ENCODE measurements at regions not wholly inside any gene's neighbourhood (a gene's known extent, or its start where the extent isn't known, plus 50 kb on each side); places are given as distances from the start of the nearest gene placed in this dataset.

DNA sequence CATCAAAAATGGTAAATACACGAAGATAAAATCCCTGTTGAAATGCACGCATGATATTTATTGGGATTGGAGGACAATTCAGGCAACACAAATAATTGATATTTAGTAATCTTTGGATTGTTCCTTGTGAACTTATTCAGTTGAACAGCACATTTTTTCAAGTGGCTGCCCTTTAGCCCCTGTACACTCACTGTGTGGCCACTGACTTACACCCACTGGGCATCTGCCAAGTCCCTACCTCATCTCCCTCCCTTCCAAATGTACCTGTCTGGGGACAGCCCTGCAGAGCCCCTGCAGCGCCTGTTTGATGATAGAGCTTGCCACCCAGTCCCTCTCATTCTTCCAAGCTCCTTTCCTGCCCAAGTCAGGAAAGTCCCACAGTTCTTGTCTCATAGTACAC, 154.3 kb downstream of the GLUL start:
- Histone ChIP-seq H3K27ac (no peak overlapping the region), H3K9me3 (replicated peaks in 1 of 3) (no peaks in the 10 kb centered on the region), H3K27me3 (no peaks in the 10 kb centered on the region), H3K4me3 (no peak overlapping the region), H3K4me1 (replicated peaks in 1 of 2) (no peaks in the 10 kb centered on the region), H3K36me3 (replicated peaks in 1 of 2) (no peaks in the 10 kb centered on the region)
- intact Hi-C loops (cut with DNase I): no loop called here
- no peak for DNase-seq
- 84 to 92% (median 89%) methylated on average over 3 of the region's 3 CpGs for WGBS, 4 donors
- TF ChIP-seq, protein P1, sequence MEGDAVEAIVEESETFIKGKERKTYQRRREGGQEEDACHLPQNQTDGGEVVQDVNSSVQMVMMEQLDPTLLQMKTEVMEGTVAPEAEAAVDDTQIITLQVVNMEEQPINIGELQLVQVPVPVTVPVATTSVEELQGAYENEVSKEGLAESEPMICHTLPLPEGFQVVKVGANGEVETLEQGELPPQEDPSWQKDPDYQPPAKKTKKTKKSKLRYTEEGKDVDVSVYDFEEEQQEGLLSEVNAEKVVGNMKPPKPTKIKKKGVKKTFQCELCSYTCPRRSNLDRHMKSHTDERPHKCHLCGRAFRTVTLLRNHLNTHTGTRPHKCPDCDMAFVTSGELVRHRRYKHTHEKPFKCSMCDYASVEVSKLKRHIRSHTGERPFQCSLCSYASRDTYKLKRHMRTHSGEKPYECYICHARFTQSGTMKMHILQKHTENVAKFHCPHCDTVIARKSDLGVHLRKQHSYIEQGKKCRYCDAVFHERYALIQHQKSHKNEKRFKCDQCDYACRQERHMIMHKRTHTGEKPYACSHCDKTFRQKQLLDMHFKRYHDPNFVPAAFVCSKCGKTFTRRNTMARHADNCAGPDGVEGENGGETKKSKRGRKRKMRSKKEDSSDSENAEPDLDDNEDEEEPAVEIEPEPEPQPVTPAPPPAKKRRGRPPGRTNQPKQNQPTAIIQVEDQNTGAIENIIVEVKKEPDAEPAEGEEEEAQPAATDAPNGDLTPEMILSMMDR (IDR thresholded peaks at IDR 0.05): no peak
- TF ChIP-seq POLR2A (IDR thresholded peaks at IDR 0.05): no peak

DNA sequence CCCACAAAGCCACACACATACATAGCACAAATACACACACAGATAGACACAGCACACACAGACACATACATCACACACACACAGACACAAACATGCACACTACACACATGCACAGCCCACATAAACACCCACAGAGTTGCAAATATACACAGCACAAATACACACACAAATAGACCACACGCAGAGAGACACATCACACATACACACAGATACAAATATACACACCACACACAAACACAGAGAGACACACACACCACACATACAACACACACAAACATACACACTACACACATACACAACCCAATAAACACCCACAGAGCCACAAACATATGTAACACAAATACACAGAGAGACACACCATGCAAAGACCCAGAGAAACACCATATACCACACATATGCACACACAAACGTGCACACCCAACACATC, 154.9 kb downstream of the GLUL start:
- Histone ChIP-seq H3K4me1 (replicated peaks in 1 of 2) (no peaks in the 10 kb centered on the region), H3K9me3 (replicated peaks in 1 of 3) (no peaks in the 10 kb centered on the region), H3K4me3 (no peak overlapping the region), H3K27ac (no peak overlapping the region), H3K27me3 (no peaks in the 10 kb centered on the region), H3K36me3 (replicated peaks in 1 of 2) (no peaks in the 10 kb centered on the region)
- intact Hi-C loops (cut with DNase I): no loop called here
- WGBS, 4 donors: 87 to 100% (median 98%) methylated on average over 2 of the region's 2 CpGs
- no peak for DNase-seq
- TF ChIP-seq, protein P1 (IDR thresholded peaks at IDR 0.05): no peak
- TF ChIP-seq POLR2A (IDR thresholded peaks at IDR 0.05): no peak

DNA sequence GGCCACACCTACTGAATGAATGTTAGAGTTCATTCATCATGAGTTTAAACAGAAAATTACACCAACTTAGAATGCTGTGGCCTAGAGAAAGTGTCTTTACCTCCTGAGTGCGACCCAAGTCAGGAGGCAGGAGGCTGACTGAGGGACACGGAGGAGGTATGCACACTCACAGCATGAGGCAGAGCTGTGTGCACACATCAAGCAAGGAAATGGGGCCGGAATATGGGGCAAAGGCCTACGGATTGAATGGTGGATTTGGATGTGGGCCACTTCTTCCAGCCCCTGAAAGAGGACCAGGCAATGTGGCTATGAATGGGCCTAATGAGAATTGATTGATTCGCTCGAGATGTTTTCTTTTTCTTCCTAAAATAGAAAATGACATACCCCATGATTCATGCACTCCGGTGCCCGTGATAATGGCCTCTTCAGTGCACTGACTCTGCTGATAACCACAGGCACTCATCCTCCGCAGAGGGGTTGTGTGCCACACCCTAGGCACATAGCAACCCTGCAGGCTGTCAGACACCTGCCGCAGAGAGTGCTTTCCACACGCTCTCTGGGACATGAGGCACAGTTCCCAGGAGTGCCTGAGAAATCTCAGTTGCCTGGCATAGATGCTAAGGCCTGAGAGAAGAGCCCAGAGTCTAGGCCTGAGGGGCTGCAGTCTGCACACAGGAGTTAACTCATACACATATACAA, 155.5 kb downstream of the GLUL start:
- Histone ChIP-seq H3K27ac (no peak overlapping the region), H3K4me1 (replicated peaks in 1 of 2) (no peaks in the 10 kb centered on the region), H3K27me3 (no peaks in the 10 kb centered on the region), H3K9me3 (replicated peaks in 1 of 3) (no peaks in the 10 kb centered on the region), H3K36me3 (replicated peaks in 1 of 2) (no peaks in the 10 kb centered on the region), H3K4me3 (no peak overlapping the region)
- DNase-seq: peak in 1 of 7 donors; percentile 16
- intact Hi-C loops (cut with DNase I): no loop called here
- no peak for TF ChIP-seq POLR2A (IDR thresholded peaks at IDR 0.05)
- TF ChIP-seq, protein P1 (IDR thresholded peaks at IDR 0.05): no peak
- 62 to 69% (median 67%) methylated on average over 9 to 11 of the region's 11 CpGs for WGBS, 4 donors

DNA sequence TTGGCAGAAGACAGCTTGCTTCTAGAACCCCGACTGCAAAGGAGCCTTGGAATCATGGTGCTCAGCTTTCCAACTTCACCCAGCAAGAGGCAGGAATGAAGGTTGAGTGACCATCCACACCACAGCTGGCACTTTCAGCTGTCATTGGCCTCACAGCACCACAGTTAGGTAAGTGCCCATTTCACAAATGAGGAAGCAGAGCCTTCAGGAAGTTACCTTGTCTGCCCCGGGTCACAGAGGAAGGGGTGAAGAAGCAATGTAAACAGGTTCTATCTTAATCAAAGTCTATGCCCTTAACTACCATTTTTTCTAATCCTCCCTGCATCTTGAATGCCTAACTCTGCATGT, 156.0 kb downstream of the GLUL start:
- intact Hi-C loops (cut with DNase I): no loop called here
- DNase-seq: no peak
- TF ChIP-seq POLR2A (IDR thresholded peaks at IDR 0.05): no peak
- TF ChIP-seq, protein P1 (IDR thresholded peaks at IDR 0.05): no peak
- Histone ChIP-seq H3K27me3 (no peaks in the 10 kb centered on the region), H3K4me3 (no peak overlapping the region), H3K27ac (no peak overlapping the region), H3K9me3 (replicated peaks in 1 of 3) (no peaks in the 10 kb centered on the region), H3K36me3 (replicated peaks in 1 of 2) (no peaks in the 10 kb centered on the region), H3K4me1 (replicated peaks in 1 of 2) (no peaks in the 10 kb centered on the region)
- WGBS, 4 donors: 49 to 76% (median 67%) methylated on average over 2 of the region's 2 CpGs
